ENCODE measurements at regions not wholly inside any gene's neighbourhood (a gene's known extent, or its start where the extent isn't known, plus 50 kb on each side); places are given as distances from the start of the nearest gene placed in this dataset.

DNA sequence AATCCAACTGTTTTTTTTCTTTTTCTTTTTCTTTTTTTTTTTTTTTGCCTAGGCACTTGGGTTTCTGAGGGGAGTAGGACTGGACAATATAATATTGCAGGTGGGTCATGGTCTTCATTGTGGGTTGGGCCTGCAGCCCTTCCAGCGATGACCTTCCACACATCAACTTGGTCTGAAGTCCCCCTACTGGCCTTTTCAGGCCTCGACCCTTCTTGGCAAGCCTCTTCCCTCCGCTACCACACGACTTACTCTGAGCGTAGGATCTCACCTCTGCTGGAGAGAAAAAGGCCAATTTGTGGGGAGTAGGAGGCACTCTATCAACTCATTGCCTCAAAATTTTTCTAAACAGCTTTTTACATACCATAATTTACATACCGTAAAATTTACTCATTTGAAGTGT is 51.1 kb upstream of the GRIK3 start:
- no peak for DNase-seq

DNA sequence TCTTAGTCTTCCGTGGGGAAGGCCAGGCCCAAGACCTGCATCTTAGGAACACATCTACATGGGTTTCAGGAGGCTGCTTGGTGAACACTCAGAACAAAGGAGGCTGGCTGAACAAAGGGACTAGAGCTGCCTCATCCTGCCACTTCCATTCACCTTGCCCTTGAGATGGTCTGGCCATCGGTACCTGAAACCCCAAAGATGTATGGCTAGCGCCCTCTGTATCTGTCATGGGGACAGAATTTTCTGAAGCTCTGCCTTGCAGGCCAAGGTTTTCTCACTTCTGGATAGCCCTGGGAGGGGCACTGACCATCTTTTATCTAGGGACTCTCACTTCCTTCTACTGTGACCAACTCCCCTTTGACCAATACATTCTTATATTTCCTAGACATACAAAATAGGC is 55.4 kb upstream of the GRIK3 start:
- no peak for DNase-seq

GRCh38 chr1:37090671-37091070 is 56.4 kb upstream of the GRIK3 start:
- no peak for DNase-seq

GRCh38 chr1:37092937-37093336 is 58.6 kb upstream of the GRIK3 start:
- DNase-seq, result no peak

- no peak for DNase-seq
These were observed 60.0 kb upstream of the GRIK3 start for GRCh38 chr1:37094302-37094701.

- DNase-seq, result no peak
These were observed 62.2 kb upstream of the GRIK3 start for GRCh38 chr1:37096523-37096922.

DNA sequence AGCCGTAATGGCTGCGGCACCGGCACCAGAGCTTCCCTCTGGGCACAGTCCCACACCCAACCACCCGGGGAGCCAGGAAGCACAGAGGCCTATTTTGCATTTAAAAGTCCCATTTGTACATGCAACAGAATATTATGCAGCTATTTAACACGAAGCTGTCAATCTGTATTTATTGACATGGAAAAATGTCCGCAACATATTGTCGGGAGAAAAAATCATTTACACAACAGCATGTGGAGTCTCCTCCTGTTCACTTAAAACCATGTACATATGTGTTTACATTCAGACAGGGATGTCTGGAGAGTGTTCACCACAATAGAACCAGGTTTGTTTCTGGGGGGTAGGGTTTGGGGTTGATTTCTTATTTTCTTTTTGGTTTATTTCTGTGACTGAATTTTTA is 63.4 kb upstream of the GRIK3 start:
- DNase-seq, result no peak

- DNase-seq, result no peak
These were observed 63.9 kb upstream of the GRIK3 start for GRCh38 chr1:37098237-37098636.

GRCh38 chr1:37100310-37100709 is 66.0 kb upstream of the GRIK3 start:
- DNase-seq, result no peak

- DNase-seq, result no peak
These were observed 68.5 kb upstream of the GRIK3 start for GRCh38 chr1:37102656-37103382.

- no peak for DNase-seq
These were observed 71.6 kb upstream of the GRIK3 start for GRCh38 chr1:37105911-37106310.

DNA sequence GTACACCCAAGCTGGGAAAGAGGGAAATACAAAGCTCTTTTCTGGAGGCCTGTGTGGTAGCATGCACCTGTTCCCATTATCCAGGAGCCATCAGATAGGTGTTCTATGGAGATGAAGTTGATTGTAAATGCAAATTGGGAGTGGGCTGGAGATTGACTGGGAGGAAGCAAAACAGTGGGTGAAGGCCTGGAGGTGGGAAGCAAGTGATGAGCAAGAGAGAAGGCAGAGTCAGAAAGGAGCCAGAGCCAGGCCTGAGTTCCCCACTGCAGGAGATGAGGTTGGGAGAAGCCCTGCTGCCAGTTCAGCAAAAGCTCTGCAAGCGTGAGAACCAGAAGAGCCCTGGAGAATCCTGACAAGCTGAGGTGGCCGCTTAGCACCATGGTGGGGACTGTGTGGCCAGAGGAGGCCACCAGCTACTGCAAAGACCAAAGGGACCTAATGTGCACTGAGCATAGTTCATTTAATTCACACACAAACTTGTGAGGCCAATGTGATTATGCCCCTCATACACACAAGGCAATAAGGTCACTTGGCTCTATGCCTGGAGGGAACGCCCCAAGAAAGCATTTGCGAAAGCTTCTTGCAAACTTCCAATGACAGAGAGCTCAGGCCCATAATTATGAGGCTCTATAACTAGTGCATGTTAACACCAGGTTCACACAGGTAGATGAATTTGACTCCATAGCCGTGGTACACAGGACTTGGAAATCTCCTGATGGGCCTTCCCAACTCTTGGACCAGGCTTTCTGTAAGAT is 73.0 kb upstream of the GRIK3 start:
- no peak for DNase-seq

- no peak for DNase-seq
These were observed 74.4 kb upstream of the GRIK3 start for GRCh38 chr1:37108596-37109188.

GRCh38 chr1:37112430-37112829 is 78.1 kb upstream of the GRIK3 start:
- DNase-seq, result no peak

GRCh38 chr1:37113285-37113997 is 79.1 kb upstream of the GRIK3 start:
- no peak for DNase-seq

DNA sequence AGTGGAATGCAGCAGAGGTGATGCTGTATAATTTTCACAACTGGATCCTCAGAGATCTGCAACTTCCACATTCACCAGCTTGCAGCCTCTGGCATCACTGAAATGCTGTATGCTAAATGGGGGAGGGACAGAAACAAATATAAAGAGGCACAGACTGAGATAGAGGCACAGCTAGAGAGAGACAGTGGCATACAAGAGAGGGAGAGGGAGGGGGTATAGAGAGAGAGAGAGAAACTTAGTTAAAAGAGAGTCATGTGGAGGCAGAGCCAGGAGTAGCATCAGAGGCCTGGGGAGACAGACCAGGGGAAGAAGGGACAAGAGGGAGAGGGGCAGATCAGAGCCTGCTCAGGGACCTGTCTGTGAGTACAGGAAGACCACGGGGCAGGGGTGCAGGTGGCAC is 84.5 kb upstream of the GRIK3 start:
- DNase-seq, result no peak

- DNase-seq, result no peak
These were observed 86.0 kb upstream of the GRIK3 start for GRCh38 chr1:37120279-37120678.

DNA sequence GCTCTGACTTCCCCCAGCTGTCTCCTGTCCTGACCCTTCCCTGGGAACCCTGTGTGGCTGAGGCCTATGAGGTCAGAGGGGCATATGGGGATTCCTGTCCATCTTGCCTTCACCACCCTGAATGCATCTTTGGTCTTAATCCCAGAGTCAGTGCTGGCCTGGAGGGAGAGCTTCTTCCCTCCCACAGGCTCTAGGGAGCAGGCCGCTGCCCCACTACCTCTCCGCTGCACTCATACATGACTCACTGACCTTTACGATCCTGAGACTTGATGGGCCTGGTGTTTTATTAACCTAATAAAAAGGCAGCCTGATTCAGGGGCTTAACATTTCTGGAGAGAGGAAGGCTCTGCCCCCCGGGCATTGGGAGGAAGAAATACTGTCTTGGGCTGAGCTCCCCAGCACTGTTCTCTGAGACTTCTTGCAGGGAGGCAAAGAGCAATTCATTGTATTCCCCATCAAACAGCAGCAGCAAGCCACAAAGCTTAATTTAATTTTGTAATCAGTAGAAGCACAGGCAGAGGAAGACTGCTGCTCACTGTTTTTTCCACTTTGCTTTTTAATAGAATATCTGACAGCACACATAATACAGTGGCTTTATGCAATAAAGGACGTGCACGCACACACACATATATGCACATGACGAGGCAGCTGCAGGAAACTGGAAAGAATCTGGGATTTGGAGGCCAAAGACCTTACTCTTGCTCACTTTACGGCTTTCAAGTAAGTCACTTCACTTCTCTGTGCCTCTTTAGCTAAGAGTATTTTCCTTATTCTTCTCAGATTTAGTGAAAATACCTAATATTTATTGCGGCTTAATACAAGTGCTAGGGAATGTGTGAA is 89.2 kb upstream of the GRIK3 start:
- no peak for DNase-seq

DNA sequence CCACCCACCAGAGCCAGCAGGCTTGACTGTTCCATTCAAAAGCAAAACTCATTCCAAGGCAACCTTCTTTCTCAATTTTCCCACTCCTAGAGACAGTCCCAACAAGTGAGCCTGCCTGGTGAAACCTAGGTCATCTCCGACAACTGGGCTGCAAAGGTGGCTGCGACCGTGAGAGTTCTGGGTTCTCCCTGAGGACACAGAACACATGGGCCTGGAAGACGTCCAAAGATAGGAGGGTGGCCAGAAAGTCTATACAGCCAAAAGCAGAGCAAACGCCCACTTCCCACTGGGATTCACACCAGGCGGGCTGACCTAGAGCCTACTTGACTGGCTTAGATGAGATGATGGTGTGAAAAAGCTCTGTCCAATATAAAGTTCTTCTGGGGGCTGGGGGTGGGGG is 90.2 kb upstream of the GRIK3 start:
- DNase-seq, result no peak

GRCh38 chr1:37125295-37125694 is 91.0 kb upstream of the GRIK3 start:
- DNase-seq, result no peak

DNA sequence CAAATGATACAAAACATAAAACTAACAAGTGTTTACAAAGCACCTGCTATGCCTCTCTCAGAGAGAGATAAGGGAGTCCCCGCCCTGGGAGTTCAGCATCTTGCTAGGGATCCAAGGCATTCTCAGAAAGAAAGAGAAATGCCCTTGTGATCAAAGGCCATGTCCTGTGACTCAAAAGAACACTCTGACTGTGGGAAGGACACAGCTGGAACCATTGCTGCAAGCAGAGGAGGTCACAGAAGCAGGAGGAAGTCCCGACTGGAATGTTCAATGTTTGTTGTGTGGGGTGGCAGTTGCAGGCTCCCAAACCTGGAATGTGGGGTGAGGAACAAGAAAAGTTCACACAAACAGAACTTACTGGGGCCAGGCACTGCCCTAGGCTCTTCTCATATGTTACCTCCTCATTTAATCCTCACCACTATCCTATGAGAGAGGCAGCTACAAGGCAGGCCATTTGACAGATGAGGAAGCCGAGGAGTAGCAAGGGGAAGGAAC is 93.0 kb upstream of the GRIK3 start:
- DNase-seq, result no peak

- DNase-seq, result no peak
These were observed 93.8 kb upstream of the GRIK3 start for GRCh38 chr1:37128091-37128490.

Data from AML-193 (cell line).